ENCODE measurements at regions not wholly inside any gene's neighbourhood (a gene's known extent, or its start where the extent isn't known, plus 50 kb on each side); places are given as distances from the start of the nearest gene placed in this dataset.

DNA sequence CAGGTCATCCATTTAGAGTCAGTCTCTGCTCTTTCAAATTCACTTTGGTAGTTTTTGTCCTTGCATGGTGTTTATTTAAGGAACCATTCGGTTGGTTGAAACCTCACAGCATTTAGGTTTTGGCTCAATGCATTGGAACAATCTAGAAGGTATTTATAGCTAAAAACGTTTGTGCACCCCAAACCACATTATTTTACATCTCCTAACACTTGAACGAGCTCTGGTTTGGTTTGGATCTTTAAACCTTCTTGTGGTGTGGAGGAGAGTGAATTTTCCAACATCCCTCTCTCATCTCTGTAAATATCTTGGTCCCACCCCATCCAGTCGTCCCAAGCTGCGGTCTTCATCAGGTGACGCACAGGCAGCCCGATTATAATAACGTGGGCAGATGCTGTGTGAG is 287.9 kb downstream of the LPIN1 start:
- no peak overlapping the region for H3K27ac Mint-ChIP-seq
- no peak overlapping the region for H3K4me3 Mint-ChIP-seq
- DNase-seq (ENCODE audit: low spot score in 2 of 2) (no peak), ATAC-seq (no peak)
- peaks cover 17% of the 10 kb centered on the region for H3K4me1 Mint-ChIP-seq
- H3K9me3 Mint-ChIP-seq = peaks cover 2% of the 10 kb centered on the region
- H3K36me3 Mint-ChIP-seq = no peaks in the 10 kb centered on the region

DNA sequence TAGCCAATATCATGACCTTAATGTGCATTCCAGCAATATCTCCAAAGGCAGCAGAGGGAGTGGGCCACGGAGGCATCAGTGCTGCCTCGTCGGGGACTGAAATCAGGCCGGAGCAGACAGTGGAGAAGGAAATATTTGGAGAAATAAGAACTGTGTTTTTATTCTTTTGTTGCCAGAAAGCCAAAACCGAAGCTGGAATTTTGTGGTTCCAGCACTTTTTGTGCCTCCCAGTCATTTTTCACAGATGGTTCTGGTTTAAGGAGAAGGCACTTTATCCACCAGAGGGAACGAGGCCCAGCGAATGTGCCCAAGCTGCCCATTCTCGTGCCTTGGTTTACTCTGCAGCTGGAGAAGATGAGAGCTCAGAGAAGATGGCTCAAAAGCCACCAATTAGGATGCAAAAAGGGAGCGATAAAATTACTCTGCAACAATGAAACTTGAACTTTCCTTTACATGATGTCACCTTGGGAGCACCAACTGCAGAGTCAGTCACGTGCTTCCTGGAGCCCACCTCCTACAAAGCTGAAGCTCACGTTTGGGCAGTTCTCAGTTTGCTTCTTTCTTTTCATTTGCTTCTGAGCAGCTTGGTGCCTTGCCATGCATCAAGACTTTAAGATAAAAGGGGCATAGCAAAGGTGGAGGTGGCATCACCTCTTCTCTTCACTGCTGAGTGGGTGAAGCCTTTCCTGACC is 288.7 kb downstream of the LPIN1 start:
- Mint-ChIP-seq H3K4me3 (no peak overlapping the region), H3K27ac (no peak overlapping the region), H3K4me1 (peaks cover 17% of the 10 kb centered on the region), H3K36me3 (no peaks in the 10 kb centered on the region), H3K9me3 (peaks cover 2% of the 10 kb centered on the region)
- DNase-seq (ENCODE audit: low spot score in 2 of 2) = no peak
- no peak for ATAC-seq

DNA sequence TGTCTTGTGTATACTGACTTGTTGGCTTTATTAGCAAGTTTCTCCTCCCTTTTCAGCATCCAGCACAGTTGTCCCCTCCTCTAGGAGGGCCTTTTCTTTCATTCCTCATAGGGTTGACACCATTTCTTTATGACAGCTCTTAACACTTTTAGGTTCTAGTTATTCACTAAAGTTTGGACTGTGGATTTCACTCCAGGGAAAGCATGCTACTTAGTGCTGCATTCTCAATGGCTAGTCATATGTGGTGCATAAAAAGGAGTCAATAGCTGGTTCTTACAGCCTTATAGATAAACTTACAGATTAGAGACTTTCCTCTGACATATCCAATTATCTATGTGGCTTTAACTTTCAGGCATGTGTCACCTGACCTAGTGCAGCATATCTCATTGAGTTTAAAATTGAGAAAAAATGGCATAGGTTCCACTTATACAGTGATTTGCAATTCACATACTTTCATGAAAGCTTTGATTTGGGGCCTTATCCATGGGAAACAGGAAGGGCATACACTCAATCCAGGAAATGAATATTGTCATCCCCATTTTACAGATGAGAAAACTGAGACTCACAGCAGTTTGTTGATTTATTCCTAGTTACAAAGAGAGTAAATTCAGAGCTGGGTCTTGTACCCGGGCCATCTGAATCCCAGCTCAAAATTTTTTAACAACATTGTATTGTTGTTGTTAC is 289.7 kb downstream of the LPIN1 start:
- DNase-seq (ENCODE audit: low spot score in 2 of 2) (no peak), ATAC-seq (no peak)
- H3K27ac Mint-ChIP-seq = no peak overlapping the region
- no peak overlapping the region for H3K4me3 Mint-ChIP-seq
- H3K9me3 Mint-ChIP-seq = peaks cover 2% of the 10 kb centered on the region
- H3K4me1 Mint-ChIP-seq = peaks cover 17% of the 10 kb centered on the region
- H3K36me3 Mint-ChIP-seq = no peaks in the 10 kb centered on the region

DNA sequence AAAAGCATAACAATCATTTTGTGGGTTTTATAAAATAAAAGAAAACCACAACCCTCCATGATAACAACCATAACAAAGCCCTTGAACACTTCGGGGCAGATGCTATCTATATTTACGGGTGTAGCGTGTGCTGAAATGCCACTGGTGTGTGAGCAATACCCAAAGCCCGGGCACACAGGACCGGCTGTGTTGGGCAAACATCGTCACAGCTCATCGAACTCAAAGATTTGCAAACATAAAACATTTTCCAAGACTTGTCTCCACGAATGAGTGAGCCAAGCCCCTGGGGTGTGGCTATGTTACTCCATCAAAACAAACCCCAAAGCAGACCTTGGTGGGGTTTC is 290.2 kb downstream of the LPIN1 start:
- Mint-ChIP-seq H3K27ac (no peak overlapping the region), H3K4me3 (no peak overlapping the region)
- peak; percentile 28 for ATAC-seq

DNA sequence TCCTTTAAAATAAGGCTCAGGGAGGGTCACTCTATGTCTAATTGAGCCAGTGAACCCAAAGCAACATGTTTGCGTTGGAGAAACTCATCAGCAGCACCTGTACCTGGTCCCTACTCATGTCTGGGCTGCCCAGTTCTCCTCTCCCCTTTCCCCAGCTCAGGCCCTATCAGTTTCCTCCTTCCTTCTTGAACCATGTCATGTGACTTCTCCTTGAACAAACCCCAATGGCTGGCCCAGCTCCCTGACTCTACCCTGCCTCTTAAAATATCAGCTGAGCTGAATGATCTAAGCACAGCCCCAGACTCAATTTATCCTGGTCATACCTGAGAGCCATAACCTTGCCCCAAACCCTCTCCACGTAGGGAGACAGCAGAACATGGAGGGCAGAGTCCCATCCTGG is 290.9 kb downstream of the LPIN1 start:
- no peak for ATAC-seq

More for the DNA sequence above, 290.2 kb downstream of the LPIN1 start:
- no peaks in the 10 kb centered on the region for H3K36me3 Mint-ChIP-seq
- DNase-seq (ENCODE audit: low spot score in 2 of 2) = no peak
- peaks cover 17% of the 10 kb centered on the region for H3K4me1 Mint-ChIP-seq
- H3K9me3 Mint-ChIP-seq = peaks cover 2% of the 10 kb centered on the region

DNA sequence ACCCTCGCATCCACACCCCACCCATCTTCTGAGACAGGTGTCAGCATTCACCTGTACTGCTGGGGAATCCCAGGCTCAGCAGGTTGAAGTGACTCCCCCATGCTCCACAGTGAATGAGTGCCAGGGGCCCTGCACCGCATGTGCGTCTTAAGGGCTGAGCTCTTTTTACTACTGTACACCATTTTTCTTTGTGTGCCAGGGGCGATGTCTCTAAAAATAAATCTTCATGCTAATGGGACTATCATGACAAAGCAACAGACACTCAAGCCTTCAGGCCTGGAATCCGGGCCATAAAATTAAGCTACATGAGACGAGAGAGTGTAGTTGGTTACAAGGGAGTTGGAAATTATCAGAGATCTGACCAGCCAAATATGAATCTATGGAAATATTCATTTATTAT is 294.8 kb downstream of the LPIN1 start:
- peaks cover 2% of the 10 kb centered on the region for H3K9me3 Mint-ChIP-seq
- no peak overlapping the region for H3K4me3 Mint-ChIP-seq
- ATAC-seq (no peak), DNase-seq (ENCODE audit: low spot score in 2 of 2) (no peak)
- H3K36me3 Mint-ChIP-seq = no peaks in the 10 kb centered on the region
- no peak overlapping the region for H3K27ac Mint-ChIP-seq
- peaks cover 36% of the 10 kb centered on the region for H3K4me1 Mint-ChIP-seq

More for the DNA sequence above, 290.9 kb downstream of the LPIN1 start:
- no peak overlapping the region for H3K4me3 Mint-ChIP-seq
- H3K9me3 Mint-ChIP-seq = peaks cover 2% of the 10 kb centered on the region
- DNase-seq (ENCODE audit: low spot score in 2 of 2) = no peak
- H3K27ac Mint-ChIP-seq = peak overlapping the region; percentile 3
- no peaks in the 10 kb centered on the region for H3K36me3 Mint-ChIP-seq
- peaks cover 19% of the 10 kb centered on the region for H3K4me1 Mint-ChIP-seq

DNA sequence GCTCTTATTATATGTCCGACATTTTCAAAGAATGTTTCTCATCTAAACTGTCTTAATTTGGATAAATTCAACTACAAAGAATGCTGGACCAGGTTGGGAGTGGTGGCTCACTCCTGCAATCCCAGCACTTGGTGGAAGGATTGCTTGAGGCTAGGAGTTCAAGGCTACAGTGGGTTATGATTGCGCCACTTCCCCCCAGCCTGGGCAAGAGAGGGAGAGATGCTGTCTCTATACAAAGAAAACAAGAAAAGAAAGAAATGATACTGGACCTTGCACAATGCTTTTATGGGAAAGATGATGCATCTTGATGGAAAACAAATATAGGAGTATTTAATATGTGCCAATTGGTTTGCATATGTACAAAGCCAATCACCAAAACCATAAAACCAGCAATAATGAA is 296.7 kb downstream of the LPIN1 start:
- H3K4me3 Mint-ChIP-seq = no peak overlapping the region
- no peak overlapping the region for H3K27ac Mint-ChIP-seq
- ATAC-seq (no peak), DNase-seq (ENCODE audit: low spot score in 2 of 2) (no peak)
- no peaks in the 10 kb centered on the region for H3K36me3 Mint-ChIP-seq
- H3K4me1 Mint-ChIP-seq = peaks cover 29% of the 10 kb centered on the region
- peaks cover 2% of the 10 kb centered on the region for H3K9me3 Mint-ChIP-seq

DNA sequence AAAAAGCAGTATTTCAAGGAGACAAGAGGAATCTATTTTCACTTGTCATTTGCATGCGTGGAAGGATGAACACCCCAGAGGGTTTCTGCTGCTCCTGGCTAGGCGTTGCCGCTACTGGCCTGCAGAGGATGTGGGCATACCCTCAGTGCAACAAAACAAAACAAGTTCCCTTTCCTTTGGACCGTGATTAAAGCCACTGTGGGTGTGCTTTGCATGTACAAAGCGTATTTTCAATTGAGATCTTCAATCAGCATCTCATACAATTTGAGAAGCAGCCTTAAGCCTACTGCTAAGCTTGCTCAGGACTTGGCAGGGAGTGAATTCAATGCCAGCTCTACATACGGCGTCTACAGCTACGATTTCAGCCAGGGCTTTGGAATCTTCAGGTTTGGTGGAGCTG is 298.4 kb downstream of the LPIN1 start:
- ATAC-seq = peak; percentile 56
- Mint-ChIP-seq H3K4me1 (peaks cover 30% of the 10 kb centered on the region), H3K4me3 (no peak overlapping the region), H3K36me3 (no peaks in the 10 kb centered on the region), H3K27ac (no peak overlapping the region), H3K9me3 (no peaks in the 10 kb centered on the region)
- no peak for DNase-seq (ENCODE audit: low spot score in 2 of 2)

DNA sequence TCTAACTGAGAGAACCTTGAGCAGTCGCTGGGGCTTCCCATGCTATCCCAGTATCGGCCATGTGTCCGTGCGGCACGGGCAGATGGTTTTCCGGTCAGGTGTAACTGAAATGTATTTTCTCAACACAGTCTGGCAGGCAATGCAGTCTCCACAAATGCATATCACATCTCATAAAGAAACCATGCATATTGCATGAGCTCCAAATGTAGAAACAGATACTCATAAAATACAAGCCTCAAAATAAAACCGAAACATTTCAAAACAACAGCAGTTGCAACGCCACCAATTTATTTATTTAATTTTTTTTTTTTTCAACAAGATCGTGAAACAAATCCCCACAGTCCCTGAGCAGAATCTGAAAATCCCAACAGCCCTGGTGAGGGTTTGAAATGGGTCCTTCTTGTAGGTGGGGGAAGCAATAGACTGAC is 299.4 kb downstream of the LPIN1 start:
- Mint-ChIP-seq H3K27ac (no peak overlapping the region), H3K4me1 (peaks cover 30% of the 10 kb centered on the region), H3K4me3 (no peak overlapping the region), H3K9me3 (no peaks in the 10 kb centered on the region), H3K36me3 (no peaks in the 10 kb centered on the region)
- DNase-seq (ENCODE audit: low spot score in 2 of 2) = no peak
- no peak for ATAC-seq

DNA sequence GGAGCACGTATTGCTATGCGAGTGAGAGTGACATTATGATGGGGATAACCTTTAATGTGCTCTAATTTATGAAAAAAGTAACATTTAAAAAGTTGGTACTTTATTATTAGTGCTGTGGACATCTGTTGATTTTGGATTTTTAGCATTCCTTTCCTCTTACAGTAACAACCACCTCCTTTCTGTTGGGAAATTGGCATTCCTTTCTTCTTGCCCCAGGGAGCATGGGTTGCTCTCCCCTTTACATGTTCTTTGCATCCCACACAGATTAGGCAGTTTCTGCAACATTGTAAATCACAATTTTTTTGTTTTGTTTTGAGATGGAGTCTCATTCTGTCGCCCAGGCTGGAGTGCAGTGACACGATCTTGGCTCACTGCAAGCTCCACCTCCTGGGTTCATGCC is 300.2 kb downstream of the LPIN1 start:
- Mint-ChIP-seq H3K4me1 (peaks cover 30% of the 10 kb centered on the region), H3K9me3 (no peaks in the 10 kb centered on the region), H3K36me3 (no peaks in the 10 kb centered on the region), H3K4me3 (no peak overlapping the region), H3K27ac (no peak overlapping the region)
- DNase-seq (ENCODE audit: low spot score in 2 of 2) (no peak), ATAC-seq (no peak)

DNA sequence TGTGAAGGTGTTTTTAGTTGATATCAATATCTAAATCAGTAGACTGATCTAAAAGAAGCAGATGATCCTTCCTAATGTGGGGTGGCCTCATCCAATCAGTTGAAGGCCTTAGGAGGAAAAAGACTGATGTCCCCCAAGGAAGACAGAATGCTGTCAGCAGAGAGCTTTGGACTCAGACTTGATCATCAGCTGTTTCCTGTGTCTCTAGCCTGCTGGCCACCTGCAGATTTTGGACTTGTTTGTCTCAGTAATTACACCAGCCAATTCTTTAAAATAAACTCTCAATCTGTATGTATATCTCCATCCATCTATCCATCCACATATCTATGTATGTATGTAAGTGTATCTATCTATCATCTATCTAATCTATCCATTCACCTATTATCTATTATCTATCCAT is 301.3 kb downstream of the LPIN1 start:
- DNase-seq (ENCODE audit: low spot score in 2 of 2) (no peak), ATAC-seq (no peak)
- H3K36me3 Mint-ChIP-seq = no peaks in the 10 kb centered on the region
- H3K4me1 Mint-ChIP-seq = peaks cover 25% of the 10 kb centered on the region
- H3K9me3 Mint-ChIP-seq = no peaks in the 10 kb centered on the region
- H3K27ac Mint-ChIP-seq = no peak overlapping the region
- H3K4me3 Mint-ChIP-seq = no peak overlapping the region

DNA sequence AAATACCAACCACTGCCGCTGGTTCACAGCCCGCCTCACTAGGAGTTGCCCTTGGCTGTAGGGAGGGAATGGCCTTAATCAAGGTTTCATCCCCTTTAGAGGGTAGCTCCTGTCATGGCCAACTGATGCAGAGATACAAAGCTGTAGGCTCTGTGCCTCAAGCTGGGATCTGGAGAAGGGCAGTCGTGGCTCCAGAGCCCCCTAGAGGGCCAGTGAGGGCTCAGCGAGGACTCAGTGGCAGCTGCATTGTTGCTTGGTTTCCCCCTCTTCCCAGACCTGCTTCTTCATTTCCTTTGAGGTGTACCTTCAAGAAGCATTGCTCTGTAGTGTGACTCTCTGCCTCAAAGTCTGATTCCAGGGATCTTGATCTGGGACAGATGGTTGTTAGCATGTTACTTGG is 302.1 kb downstream of the LPIN1 start:
- peaks cover under 1% of the 10 kb centered on the region for H3K9me3 Mint-ChIP-seq
- no peak for ATAC-seq
- H3K27ac Mint-ChIP-seq = no peak overlapping the region
- H3K4me3 Mint-ChIP-seq = no peak overlapping the region
- H3K4me1 Mint-ChIP-seq = peaks cover 21% of the 10 kb centered on the region
- no peak for DNase-seq (ENCODE audit: low spot score in 2 of 2)
- H3K36me3 Mint-ChIP-seq = no peaks in the 10 kb centered on the region

DNA sequence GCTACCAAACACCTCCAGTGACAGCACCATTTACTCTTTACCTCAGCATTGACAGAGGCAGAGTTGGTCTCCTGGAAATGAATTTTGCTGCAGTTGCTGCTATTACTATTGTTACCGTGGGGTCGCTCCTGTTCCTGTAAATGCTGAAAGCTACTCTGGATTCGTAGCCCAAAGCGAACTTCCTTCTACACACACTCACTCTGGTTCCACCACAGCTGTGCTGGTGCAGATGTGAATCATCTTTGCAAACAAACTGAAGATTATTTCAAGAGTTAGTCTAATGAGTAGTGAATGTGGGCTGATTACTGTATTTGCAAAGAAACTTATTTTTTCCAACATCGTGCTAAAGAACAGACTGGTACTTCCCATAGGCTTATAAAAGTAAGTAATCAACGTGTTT is 304.0 kb downstream of the LPIN1 start:
- peaks cover 4% of the 10 kb centered on the region for H3K9me3 Mint-ChIP-seq
- peaks cover 6% of the 10 kb centered on the region for H3K4me1 Mint-ChIP-seq
- no peak for ATAC-seq
- DNase-seq (ENCODE audit: low spot score in 2 of 2) = no peak
- no peak overlapping the region for H3K27ac Mint-ChIP-seq
- H3K4me3 Mint-ChIP-seq = no peak overlapping the region
- H3K36me3 Mint-ChIP-seq = no peaks in the 10 kb centered on the region

DNA sequence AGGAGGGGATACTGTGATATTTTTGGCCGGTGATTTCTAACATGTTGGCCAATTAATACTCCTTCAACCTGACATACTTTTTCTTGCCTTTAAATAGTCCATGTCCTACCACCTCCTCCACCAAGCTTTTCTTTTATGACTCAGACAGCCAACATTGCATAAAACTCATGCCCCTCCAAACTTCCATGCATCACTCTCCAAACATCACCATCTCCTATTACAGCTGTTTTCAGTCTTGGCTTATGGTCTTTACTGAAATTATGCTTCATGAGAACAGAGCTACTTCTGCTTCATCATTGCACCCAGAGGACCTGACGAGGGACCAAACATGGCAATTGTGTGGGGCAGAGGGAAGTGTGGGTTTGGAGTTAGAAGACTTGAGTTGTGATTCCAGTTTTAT is 305.4 kb downstream of the LPIN1 start:
- no peaks in the 10 kb centered on the region for H3K36me3 Mint-ChIP-seq
- H3K4me1 Mint-ChIP-seq = peaks cover 18% of the 10 kb centered on the region
- no peak overlapping the region for H3K27ac Mint-ChIP-seq
- DNase-seq (ENCODE audit: low spot score in 2 of 2) (no peak), ATAC-seq (no peak)
- H3K9me3 Mint-ChIP-seq = peaks cover 4% of the 10 kb centered on the region
- H3K4me3 Mint-ChIP-seq = no peak overlapping the region

DNA sequence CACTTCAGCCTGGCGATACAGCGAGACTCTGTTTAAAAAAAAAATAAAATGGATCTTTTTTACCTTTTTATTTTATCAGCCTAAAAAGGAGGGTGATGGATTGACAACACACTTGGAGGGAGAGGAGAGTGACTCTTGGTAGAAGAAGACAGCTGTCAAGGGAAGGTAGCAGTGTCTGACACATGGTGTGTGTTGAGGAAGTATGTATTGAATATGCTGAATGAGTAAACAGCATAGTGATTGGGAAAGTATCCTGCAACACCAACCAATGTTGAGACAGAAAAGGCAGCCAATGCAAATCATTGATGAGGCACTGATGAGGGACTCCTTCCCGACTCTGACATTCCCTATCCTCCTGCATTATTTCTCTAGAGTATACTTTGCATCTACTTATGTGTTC is 306.4 kb downstream of the LPIN1 start:
- no peak overlapping the region for H3K4me3 Mint-ChIP-seq

DNA sequence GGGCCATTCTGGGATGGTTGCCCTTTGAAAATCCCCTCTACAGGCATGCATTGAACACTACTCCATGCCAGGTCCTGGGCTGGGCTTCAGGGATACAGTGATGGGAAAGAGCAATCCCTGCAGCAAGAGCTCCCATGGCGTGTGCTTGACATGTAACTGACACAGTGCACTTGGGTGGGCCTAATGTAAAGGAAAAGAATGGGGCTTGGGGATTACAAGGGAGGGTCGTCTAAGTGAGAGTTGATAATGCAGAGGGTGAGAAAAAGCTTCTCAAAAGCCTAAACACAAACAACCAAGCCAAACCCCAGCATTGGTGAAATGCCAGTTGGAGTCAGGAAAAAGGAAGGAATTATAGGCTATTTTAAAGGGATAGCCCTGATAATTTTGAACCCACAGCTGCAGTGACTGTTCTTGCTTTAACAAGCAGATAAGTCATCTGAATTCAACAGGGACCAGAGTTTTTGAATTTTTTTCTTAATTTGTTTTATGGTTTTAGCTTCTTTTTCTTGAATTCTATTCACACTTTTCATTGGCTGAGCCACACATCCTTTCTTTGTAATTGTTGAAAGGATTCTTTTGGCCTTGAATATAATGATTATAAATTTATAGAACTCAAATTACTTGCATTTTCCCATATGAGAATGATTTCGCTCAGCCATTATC is 308.7 kb downstream of the LPIN1 start:
- no peak for ATAC-seq
- peaks cover 4% of the 10 kb centered on the region for H3K9me3 Mint-ChIP-seq
- peaks cover 44% of the 10 kb centered on the region for H3K4me1 Mint-ChIP-seq
- H3K4me3 Mint-ChIP-seq = no peak overlapping the region
- no peak overlapping the region for H3K27ac Mint-ChIP-seq
- H3K36me3 Mint-ChIP-seq = no peaks in the 10 kb centered on the region
- no peak for DNase-seq (ENCODE audit: low spot score in 2 of 2)

More for the DNA sequence above, 306.4 kb downstream of the LPIN1 start:
- peaks cover 4% of the 10 kb centered on the region for H3K9me3 Mint-ChIP-seq
- DNase-seq (ENCODE audit: low spot score in 2 of 2) = no peak
- no peak overlapping the region for H3K27ac Mint-ChIP-seq
- no peak for ATAC-seq
- no peaks in the 10 kb centered on the region for H3K36me3 Mint-ChIP-seq
- H3K4me1 Mint-ChIP-seq = peaks cover 27% of the 10 kb centered on the region

Data from stimulated activated effector memory CD8-positive, alpha-beta T cell treated with anti-CD3 and anti-CD28 coated beads, Interleukin-12 subunit alpha, Interleukin-12 subunit beta, amount 100 ng/mL, for 72 hours (primary cell).